ENCODE measurements at regions not wholly inside any gene's neighbourhood (a gene's known extent, or its start where the extent isn't known, plus 50 kb on each side); places are given as distances from the start of the nearest gene placed in this dataset.

- no peak for TF ChIP-seq CTCF (conservative IDR thresholded peaks at IDR 0.05; ENCODE audit: low read length)
- no peak for TF ChIP-seq EZH2phosphoT487 (IDR thresholded peaks at IDR 0.05; ENCODE audit: borderline replicate concordance, low read depth, low read length)
Measured at GRCh38 chr11:42337786-42338455, 878.5 kb upstream of the LRRC4C start.

Measured in OCI-LY7 (cell line).